ENCODE measurements at regions not wholly inside any gene's neighbourhood (a gene's known extent, or its start where the extent isn't known, plus 50 kb on each side); places are given as distances from the start of the nearest gene placed in this dataset.

DNA sequence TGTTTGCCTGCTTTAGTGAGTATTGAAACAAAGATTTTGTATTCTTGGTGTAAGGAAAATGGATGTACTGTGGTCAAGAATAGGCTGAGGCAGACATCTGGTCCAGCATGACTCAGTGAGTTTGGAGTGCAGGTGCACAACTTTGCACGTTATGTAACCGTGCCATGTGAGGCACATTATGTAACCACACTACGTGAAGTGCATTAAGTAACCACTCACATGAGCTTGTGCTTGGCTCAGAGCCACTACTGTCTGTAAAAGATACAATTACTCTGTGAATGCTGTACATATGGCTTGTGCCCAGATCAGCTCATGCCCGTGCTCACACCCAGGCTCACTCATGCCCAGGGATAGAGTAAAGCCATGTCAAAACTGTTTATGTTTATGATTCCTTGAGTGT lies 216.8 kb downstream of the CTH start:
- no peak overlapping the region for H3K27ac ChIP-seq
- intact Hi-C loops (cut with DNase I; ENCODE audit: low total_unique reads) = no loop called here
- TF ChIP-seq, protein P1, sequence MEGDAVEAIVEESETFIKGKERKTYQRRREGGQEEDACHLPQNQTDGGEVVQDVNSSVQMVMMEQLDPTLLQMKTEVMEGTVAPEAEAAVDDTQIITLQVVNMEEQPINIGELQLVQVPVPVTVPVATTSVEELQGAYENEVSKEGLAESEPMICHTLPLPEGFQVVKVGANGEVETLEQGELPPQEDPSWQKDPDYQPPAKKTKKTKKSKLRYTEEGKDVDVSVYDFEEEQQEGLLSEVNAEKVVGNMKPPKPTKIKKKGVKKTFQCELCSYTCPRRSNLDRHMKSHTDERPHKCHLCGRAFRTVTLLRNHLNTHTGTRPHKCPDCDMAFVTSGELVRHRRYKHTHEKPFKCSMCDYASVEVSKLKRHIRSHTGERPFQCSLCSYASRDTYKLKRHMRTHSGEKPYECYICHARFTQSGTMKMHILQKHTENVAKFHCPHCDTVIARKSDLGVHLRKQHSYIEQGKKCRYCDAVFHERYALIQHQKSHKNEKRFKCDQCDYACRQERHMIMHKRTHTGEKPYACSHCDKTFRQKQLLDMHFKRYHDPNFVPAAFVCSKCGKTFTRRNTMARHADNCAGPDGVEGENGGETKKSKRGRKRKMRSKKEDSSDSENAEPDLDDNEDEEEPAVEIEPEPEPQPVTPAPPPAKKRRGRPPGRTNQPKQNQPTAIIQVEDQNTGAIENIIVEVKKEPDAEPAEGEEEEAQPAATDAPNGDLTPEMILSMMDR (IDR thresholded peaks at IDR 0.05) = no peak
- no peaks in the 10 kb centered on the region for H3K27me3 ChIP-seq
- H3K9me3 ChIP-seq = no peaks in the 10 kb centered on the region
- no peaks in the 10 kb centered on the region for H3K4me1 ChIP-seq
- no peak for DNase-seq
- no peak overlapping the region for H3K4me3 ChIP-seq
- H3K36me3 ChIP-seq = no peaks in the 10 kb centered on the region

DNA sequence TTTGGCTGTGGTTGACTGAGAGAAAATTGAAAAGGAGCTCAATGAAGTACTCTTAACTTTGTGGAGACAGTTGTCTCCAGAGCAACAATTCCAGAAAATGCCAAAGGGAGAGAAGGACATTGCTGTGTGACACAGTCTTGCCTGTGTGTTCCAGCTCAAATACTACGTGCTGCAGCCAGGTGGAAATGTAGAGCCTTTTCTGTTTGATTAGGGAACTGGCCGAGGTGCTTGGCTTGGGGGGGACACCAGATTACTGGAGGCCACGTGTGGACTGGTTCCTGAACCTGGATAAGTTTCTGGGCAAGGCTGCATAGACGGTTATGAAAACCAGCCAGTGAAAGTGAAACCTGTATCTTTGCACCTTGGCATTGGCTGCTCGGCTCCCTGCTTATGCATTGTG lies 217.9 kb downstream of the CTH start:
- Histone ChIP-seq H3K27ac (no peak overlapping the region), H3K9me3 (no peaks in the 10 kb centered on the region), H3K4me1 (no peaks in the 10 kb centered on the region), H3K27me3 (no peaks in the 10 kb centered on the region), H3K36me3 (no peaks in the 10 kb centered on the region), H3K4me3 (no peak overlapping the region)
- intact Hi-C loops (cut with DNase I; ENCODE audit: low total_unique reads) = no loop called here
- TF ChIP-seq, protein P1 (IDR thresholded peaks at IDR 0.05) = no peak
- DNase-seq = no peak

DNA sequence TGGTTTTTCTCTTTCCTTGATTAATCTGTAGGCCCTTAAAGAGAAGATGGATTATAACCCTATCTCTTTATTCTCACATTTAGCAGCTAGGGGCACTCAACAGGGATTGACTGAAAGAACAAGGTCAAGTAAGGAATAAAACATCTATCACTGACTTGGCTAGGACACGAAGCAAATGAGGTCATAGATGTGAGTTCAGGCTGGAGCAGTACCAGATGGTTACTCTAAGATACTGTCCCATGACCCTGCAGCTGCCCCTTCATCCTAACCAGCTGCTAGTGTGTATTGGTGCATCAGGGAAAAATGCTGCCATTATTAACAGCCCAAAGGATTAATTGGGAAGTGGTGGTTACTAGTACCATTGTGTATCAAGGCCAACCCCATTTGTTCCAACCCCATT lies 221.9 kb downstream of the CTH start:
- Histone ChIP-seq H3K9me3 (no peaks in the 10 kb centered on the region), H3K4me1 (no peaks in the 10 kb centered on the region), H3K27ac (no peak overlapping the region), H3K4me3 (no peak overlapping the region), H3K27me3 (no peaks in the 10 kb centered on the region), H3K36me3 (no peaks in the 10 kb centered on the region)
- DNase-seq = no peak
- intact Hi-C loops (cut with DNase I; ENCODE audit: low total_unique reads) = no loop called here
- TF ChIP-seq, protein P1 (IDR thresholded peaks at IDR 0.05) = no peak

DNA sequence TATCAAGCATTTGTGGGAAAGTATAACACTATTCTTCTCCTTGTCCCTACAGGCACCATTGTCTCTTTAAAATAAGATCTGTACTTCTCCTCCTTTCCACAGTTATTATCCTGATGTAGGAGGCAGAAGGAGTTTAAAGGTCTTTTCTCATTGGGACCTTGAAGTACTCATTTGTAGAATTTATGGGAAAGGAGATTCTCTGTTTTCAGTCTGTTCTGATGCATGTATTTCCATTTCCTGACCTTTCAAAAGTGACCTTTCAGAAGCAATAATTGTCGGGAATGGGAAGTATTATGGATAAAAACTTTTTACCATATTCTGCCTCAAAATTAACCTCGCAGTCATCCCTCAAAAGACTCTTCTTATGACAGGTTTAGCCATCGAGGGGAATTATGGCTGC lies 224.8 kb downstream of the CTH start:
- H3K4me1 ChIP-seq = no peaks in the 10 kb centered on the region
- H3K27ac ChIP-seq = no peak overlapping the region
- no peaks in the 10 kb centered on the region for H3K27me3 ChIP-seq
- no peak overlapping the region for H3K4me3 ChIP-seq
- intact Hi-C loops (cut with DNase I; ENCODE audit: low total_unique reads) = no loop called here
- DNase-seq = no peak
- no peaks in the 10 kb centered on the region for H3K36me3 ChIP-seq
- TF ChIP-seq, protein P1 (IDR thresholded peaks at IDR 0.05) = no peak
- H3K9me3 ChIP-seq = no peaks in the 10 kb centered on the region

DNA sequence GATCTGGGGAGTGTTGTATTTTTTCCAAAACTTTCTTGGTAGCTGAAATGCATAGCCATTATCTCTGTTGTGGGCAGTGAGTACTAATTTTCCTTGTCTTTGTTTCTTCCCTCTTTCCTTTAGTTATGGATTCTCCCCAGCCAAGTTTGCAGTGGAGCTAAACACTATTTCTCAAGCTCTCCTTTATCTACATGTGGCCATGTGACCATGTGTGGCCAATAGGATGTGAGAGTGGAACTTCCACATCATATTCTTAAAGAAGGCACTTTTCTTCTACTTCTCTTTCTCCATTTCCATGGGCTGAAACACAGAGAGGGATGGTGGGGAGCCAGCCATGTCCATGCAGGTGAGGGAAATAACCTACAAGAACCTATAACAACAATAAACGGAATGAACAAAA lies 230.8 kb downstream of the CTH start:
- intact Hi-C loops (cut with DNase I; ENCODE audit: low total_unique reads) = no loop called here
- Histone ChIP-seq H3K4me1 (no peaks in the 10 kb centered on the region), H3K9me3 (no peaks in the 10 kb centered on the region), H3K27ac (no peak overlapping the region), H3K4me3 (no peak overlapping the region), H3K36me3 (no peaks in the 10 kb centered on the region), H3K27me3 (no peaks in the 10 kb centered on the region)
- DNase-seq = no peak
- TF ChIP-seq, protein P1 (IDR thresholded peaks at IDR 0.05) = no peak

DNA sequence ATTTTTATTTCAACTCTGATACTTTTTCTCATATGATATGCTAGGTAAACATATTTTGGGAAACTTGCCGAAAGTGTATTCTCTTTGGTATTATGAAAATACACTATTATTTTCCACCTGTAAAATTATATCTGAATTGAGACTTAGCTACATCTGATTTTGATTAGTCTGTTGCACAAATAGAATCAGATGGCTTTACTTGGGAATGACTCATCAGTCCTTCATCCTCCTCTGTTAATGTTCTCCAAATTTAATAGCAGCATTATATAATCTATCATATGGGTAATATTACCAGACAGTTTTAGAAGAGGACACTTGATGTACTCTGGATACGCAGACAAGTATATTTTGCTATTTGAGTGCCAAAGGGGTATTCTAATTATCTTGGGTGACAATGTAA lies 245.3 kb downstream of the CTH start:
- H3K27me3 ChIP-seq = no peaks in the 10 kb centered on the region
- no peak overlapping the region for H3K27ac ChIP-seq
- no peaks in the 10 kb centered on the region for H3K4me1 ChIP-seq
- TF ChIP-seq, protein P1 (IDR thresholded peaks at IDR 0.05) = no peak
- H3K4me3 ChIP-seq = no peak overlapping the region
- H3K9me3 ChIP-seq = no peaks in the 10 kb centered on the region
- intact Hi-C loops (cut with DNase I; ENCODE audit: low total_unique reads) = no loop called here
- DNase-seq = no peak
- no peaks in the 10 kb centered on the region for H3K36me3 ChIP-seq
